Epithelial cell of esophagus (primary cell): ENCODE measurements at regions not wholly inside any gene's neighbourhood (a gene's known extent, or its start where the extent isn't known, plus 50 kb on each side); places are given as distances from the start of the nearest gene placed in this dataset.

ENCODE experiments used
- DNase-seq: peaks from one replicate; pipeline ENCODE4 v3.0.0; 2010; ENCODE audit warnings: low read depth
- H3K4me3 ChIP-seq: 2 replicates; pipeline ENCODE4 v1.5.1; 2011; ENCODE audit warnings: mild to moderate bottlenecking, low read length, control low read depth
- CTCF ChIP-seq: IDR thresholded peaks from 2 replicates; pipeline ENCODE4 v1.5.1; 2011; ENCODE audit warnings: low read depth, mild to moderate bottlenecking, low read length, control low read depth, inconsistent platforms; ENCODE audit not compliant: insufficient read depth; ENCODE audit errors: missing control alignments

GRCh38 chr16:18072161-18072560, 264.4 kb downstream of the NPIPA8 start:
- no peak overlapping the region for H3K4me3 ChIP-seq
- no peak for TF ChIP-seq CTCF
- DNase-seq, result no peak

DNA sequence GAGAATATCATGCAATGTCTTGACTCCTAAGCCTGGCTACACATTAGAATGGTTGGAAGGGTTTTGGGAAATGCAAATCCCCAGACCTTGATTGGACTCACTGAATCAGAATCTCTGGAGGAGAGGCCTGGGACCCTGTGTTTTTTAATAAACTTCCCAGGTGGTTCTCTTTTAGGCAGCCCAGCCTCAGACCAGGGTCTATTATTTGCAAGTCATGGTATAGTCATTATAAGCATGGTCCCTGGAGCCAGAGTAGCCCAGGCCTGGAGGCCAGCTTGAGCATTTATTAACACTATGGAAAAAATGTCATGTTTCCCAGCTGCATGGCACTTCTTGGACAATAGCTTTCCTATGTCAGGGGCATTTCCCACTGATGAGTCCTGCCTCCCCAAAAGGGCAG, 266.9 kb downstream of the NPIPA8 start:
- H3K4me3 ChIP-seq, result no peak overlapping the region
- DNase-seq, result no peak
- no peak for TF ChIP-seq CTCF

- no peak for TF ChIP-seq CTCF
- H3K4me3 ChIP-seq, result no peak overlapping the region
- DNase-seq, result no peak
Measured at GRCh38 chr16:18068477-18068876, 268.1 kb downstream of the NPIPA8 start.

GRCh38 chr16:18062713-18063112, 273.8 kb downstream of the NPIPA8 start:
- no peak overlapping the region for H3K4me3 ChIP-seq
- no peak for DNase-seq
- TF ChIP-seq CTCF, result no peak

DNA sequence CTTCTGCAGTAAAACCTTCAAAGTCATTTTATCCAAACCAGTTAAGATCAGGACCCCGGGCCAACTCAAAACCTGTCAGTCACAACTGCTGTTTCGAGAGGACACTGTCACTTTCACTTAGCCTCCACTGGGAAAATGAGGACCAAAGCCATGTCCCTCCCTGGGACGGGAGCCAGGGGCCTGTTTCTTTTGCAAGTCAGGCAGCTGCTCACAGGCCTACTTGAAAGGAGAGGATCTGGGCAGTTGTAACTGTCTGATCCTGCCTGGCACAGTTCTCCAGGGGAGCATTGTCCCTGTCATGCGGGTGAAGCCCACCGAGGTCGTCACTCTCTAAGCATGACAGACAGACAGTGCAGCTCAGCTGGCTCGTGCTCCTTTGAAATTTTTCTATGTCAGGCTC, 276.2 kb downstream of the NPIPA8 start:
- H3K4me3 ChIP-seq, result no peak overlapping the region
- no peak for DNase-seq
- no peak for TF ChIP-seq CTCF

- TF ChIP-seq CTCF, result no peak
- no peak for DNase-seq
- H3K4me3 ChIP-seq, result no peak overlapping the region
Measured at GRCh38 chr16:18059577-18059976, 277.0 kb downstream of the NPIPA8 start.

GRCh38 chr16:18059089-18059488, 277.4 kb downstream of the NPIPA8 start:
- no peak overlapping the region for H3K4me3 ChIP-seq
- DNase-seq, result no peak
- no peak for TF ChIP-seq CTCF
